DOHH2 (cell line): ENCODE measurements at regions not wholly inside any gene's neighbourhood (a gene's known extent, or its start where the extent isn't known, plus 50 kb on each side); places are given as distances from the start of the nearest gene placed in this dataset.

ENCODE experiments used
- H3F3A ChIP-seq: fragments of 200-600 bp; sonication (generic), shearing (Covaris generic); 2 replicates; pipeline ENCODE4 v1.6.0; 2016; ENCODE audit warnings: antibody characterized with exemption, mild to moderate bottlenecking; ENCODE audit not compliant: control insufficient read depth, insufficient read depth
- H3K27ac ChIP-seq: fragments of 200-600 bp; sonication (generic); 2 replicates; pipeline ENCODE4 v1.5.1; 2014; ENCODE audit warnings: low read depth, mild to moderate bottlenecking, low read length, moderate library complexity
- H3K27me3 ChIP-seq: fragments of 200-600 bp; sonication (generic); 2 replicates; pipeline ENCODE4 v1.6.1; 2014; ENCODE audit warnings: mild to moderate bottlenecking, low read length, mixed read lengths; ENCODE audit not compliant: control insufficient read depth
- H3K36me3 ChIP-seq: fragments of 200-600 bp; sonication (generic); 2 replicates; pipeline ENCODE4 v1.6.1; 2014; ENCODE audit warnings: mild to moderate bottlenecking, low read length, moderate library complexity, mixed read lengths; ENCODE audit not compliant: control insufficient read depth
- H3K4me1 ChIP-seq: fragments of 200-600 bp; sonication (generic); 2 replicates; pipeline ENCODE4 v1.6.1; 2014; ENCODE audit warnings: mild to moderate bottlenecking, low read length, mixed read lengths; ENCODE audit not compliant: control insufficient read depth
- H3K4me2 ChIP-seq: fragments of 200-600 bp; sonication (generic); 2 replicates; pipeline ENCODE4 v1.6.0; 2014; ENCODE audit warnings: mild to moderate bottlenecking, low read length, moderate library complexity
- H3K4me3 ChIP-seq: fragments of 200-600 bp; sonication (generic); 2 replicates; pipeline ENCODE4 v1.5.1; 2014; ENCODE audit warnings: mild to moderate bottlenecking, low read length, mixed read lengths
- H3K79me2 ChIP-seq: fragments of 200-600 bp; sonication (generic); 2 replicates; pipeline ENCODE4 v1.6.1; 2014; ENCODE audit warnings: mild to moderate bottlenecking, low read length, mixed read lengths; ENCODE audit not compliant: control insufficient read depth
- H3K9me2 ChIP-seq: fragments of 200-600 bp; sonication (generic); replicated peaks from 2 replicates; pipeline ENCODE4 v1.6.1; 2014; ENCODE audit warnings: mild to moderate bottlenecking, low read length, mixed read lengths; ENCODE audit not compliant: control insufficient read depth
- H3K9me3 ChIP-seq: fragments of 200-600 bp; sonication (generic); 2 replicates; pipeline ENCODE4 v1.6.1; 2014; ENCODE audit warnings: antibody characterized with exemption, low read length, mixed read lengths; ENCODE audit not compliant: control insufficient read depth, insufficient read depth
- H4K20me1 ChIP-seq: fragments of 200-600 bp; sonication (generic); 2 replicates; pipeline ENCODE4 v1.6.0; 2014; ENCODE audit warnings: low read depth, mild to moderate bottlenecking, antibody characterized with exemption, low read length, moderate library complexity; ENCODE audit not compliant: control insufficient read depth, insufficient read depth
- EZH2phosphoT487 ChIP-seq: fragments of 200-600 bp; sonication (generic); IDR thresholded peaks from 2 replicates; pipeline ENCODE4 v1.6.1; 2017; ENCODE audit warnings: borderline replicate concordance, mild to moderate bottlenecking, antibody characterized with exemption, low read length, moderate library complexity, mixed read lengths
- TF ChIP-seq, protein P1 (sequence below): fragments of 200-600 bp; sonication (generic); IDR thresholded peaks from one replicate; pipeline ENCODE4 v1.5.1; 2014; ENCODE audit warnings: antibody characterized with exemption, mild to moderate bottlenecking, low read depth, low read length; ENCODE audit not compliant: poor library complexity, severe bottlenecking

DNA sequence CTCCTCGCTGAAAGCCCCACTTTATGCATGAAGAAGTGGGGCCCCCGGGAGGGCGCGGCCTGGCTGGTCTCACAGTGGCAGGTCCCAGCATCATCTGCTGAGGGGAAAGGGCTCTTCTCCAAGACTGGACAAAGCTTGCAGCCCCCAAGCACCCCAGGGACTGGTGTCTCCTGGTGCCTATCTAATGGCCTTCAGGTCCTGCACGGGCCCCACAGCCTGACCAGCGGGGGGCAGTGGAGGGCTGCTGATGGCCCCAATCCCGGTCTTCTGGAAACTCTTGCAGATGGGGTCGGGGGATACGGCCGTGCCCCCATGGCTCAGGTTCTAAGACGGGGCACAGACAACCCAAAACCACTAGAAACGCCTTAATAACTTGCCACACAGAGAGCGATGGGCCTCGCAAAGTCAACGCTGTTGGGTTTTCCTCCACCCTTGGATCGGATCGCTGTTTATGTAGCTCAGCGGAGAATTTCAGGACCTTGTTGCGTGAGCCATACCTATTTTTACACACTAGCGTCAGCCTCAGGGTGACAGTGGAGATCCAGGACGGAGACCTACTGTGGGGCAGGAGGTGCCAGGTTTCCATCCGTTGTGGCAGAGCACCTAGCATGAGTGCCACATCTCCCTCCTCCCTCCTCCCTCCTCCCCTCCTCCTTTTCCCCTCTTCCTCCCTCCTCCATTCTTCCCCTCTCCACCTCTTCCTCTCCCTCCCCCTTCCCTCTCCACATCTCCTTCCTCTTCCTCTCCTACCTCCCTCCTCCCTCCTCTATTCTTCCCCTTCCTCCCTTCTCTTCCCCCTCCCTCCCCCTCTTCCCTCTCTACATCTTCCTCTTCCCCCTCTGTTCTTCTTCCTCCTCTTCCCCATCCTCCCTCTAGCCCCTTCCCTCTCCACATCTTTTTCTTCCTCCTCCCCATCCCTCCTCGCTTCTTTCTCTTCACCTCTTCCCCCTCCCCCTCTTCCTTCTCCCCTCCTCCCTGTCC is 79.3 kb upstream of the ALDH1L1 start:
- Histone ChIP-seq H3K4me1 (peaks cover 46% of the 10 kb centered on the region), H3K4me2 (peak overlapping the region; percentile 41), H3K27ac (peak overlapping the region; percentile 83), H3K79me2 (no peaks in the 10 kb centered on the region), H3K9me3 (no peaks in the 10 kb centered on the region), H4K20me1 (no peaks in the 10 kb centered on the region), H3K4me3 (peak overlapping the region; percentile 30), H3K36me3 (no peaks in the 10 kb centered on the region), H3K27me3 (no peaks in the 10 kb centered on the region), H3F3A (peaks cover 13% of the 10 kb centered on the region), H3K9me2 (no peaks in the 10 kb centered on the region)
- no peak for TF ChIP-seq EZH2phosphoT487
- TF ChIP-seq, protein P1, sequence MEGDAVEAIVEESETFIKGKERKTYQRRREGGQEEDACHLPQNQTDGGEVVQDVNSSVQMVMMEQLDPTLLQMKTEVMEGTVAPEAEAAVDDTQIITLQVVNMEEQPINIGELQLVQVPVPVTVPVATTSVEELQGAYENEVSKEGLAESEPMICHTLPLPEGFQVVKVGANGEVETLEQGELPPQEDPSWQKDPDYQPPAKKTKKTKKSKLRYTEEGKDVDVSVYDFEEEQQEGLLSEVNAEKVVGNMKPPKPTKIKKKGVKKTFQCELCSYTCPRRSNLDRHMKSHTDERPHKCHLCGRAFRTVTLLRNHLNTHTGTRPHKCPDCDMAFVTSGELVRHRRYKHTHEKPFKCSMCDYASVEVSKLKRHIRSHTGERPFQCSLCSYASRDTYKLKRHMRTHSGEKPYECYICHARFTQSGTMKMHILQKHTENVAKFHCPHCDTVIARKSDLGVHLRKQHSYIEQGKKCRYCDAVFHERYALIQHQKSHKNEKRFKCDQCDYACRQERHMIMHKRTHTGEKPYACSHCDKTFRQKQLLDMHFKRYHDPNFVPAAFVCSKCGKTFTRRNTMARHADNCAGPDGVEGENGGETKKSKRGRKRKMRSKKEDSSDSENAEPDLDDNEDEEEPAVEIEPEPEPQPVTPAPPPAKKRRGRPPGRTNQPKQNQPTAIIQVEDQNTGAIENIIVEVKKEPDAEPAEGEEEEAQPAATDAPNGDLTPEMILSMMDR, result peak; percentile 73

DNA sequence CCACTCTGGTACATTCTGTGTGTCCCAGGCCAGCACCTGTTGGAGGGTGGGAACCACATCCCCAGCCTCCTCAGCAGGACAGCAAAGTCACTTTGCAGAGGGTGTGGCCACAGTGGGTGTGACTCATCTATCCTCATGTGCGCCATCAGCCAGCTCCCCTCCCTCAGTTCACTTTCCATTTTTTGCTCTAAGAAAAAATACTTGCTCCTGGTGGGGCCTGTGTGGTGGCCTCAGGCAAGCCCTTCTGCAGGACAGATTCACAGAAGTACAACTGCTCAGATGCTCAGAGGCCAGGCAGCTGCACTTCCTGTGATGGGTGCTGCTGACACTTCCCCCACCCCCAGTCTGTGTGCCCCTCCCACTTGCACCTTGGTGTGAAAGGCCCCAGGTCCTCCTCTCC is 78.3 kb upstream of the ALDH1L1 start:
- Histone ChIP-seq H3K79me2 (no peaks in the 10 kb centered on the region), H3K4me1 (peaks cover 46% of the 10 kb centered on the region), H3K9me2 (no peaks in the 10 kb centered on the region), H3K9me3 (no peaks in the 10 kb centered on the region), H3K27me3 (no peaks in the 10 kb centered on the region), H4K20me1 (no peaks in the 10 kb centered on the region), H3F3A (peaks cover 13% of the 10 kb centered on the region), H3K4me3 (peak overlapping the region; percentile 30), H3K4me2 (peak overlapping the region; percentile 41), H3K36me3 (no peaks in the 10 kb centered on the region), H3K27ac (peak overlapping the region; percentile 83)
- TF ChIP-seq, protein P1, result no peak

DNA sequence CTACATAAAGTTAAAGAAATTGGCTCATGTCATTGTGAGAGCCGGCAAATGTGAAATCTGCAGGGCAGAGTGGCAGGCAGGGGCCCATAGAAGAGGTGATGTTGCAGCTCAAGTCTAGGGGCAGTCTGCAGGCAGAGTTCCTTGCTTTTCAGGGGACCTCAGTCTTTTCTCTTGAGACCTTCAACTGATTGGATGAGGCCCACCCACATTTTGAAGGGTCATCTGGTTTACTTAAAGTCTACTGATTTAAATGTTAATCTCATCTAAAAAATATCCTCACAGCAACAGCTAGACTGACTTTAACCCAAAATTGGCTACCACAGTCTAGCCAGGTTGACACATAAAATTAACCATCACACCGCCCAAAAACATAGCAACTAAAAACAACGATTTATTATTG is 77.6 kb upstream of the ALDH1L1 start:
- H4K20me1 ChIP-seq, result no peaks in the 10 kb centered on the region
- H3K9me3 ChIP-seq, result no peaks in the 10 kb centered on the region
- no peaks in the 10 kb centered on the region for H3K36me3 ChIP-seq
- H3K79me2 ChIP-seq, result no peaks in the 10 kb centered on the region
- H3K27ac ChIP-seq, result no peak overlapping the region
- H3K9me2 ChIP-seq, result no peaks in the 10 kb centered on the region
- no peak for TF ChIP-seq EZH2phosphoT487
- TF ChIP-seq, protein P1, result no peak
- H3K4me3 ChIP-seq, result no peak overlapping the region
- H3K4me2 ChIP-seq, result no peak overlapping the region
- peaks cover 46% of the 10 kb centered on the region for H3K4me1 ChIP-seq
- H3F3A ChIP-seq, result peaks cover 13% of the 10 kb centered on the region
- H3K27me3 ChIP-seq, result no peaks in the 10 kb centered on the region
